Neural cell (in vitro differentiated cells): ENCODE measurements at regions not wholly inside any gene's neighbourhood (a gene's known extent, or its start where the extent isn't known, plus 50 kb on each side); places are given as distances from the start of the nearest gene placed in this dataset.

Experiments
- CTCF ChIP-seq: fragments of 450-650 bp; IDR thresholded peaks from 2 replicates; pipeline ENCODE4 v1.5.1; 2014; ENCODE audit warnings: antibody characterized with exemption, mild to moderate bottlenecking, moderate library complexity; ENCODE audit not compliant: poor library complexity, severe bottlenecking
- EP300 ChIP-seq: fragments of 450-650 bp; conservative IDR thresholded peaks from 2 replicates; pipeline ENCODE4 v1.6.1; 2014; ENCODE audit warnings: antibody characterized with exemption, mild to moderate bottlenecking, moderate library complexity; ENCODE audit not compliant: poor library complexity, severe bottlenecking
- EZH2 ChIP-seq: fragments of 200-600, 300-800 bp; shearing (Covaris generic), sonication (generic); IDR thresholded peaks from 2 replicates; pipeline ENCODE4 v1.6.1; 2014; ENCODE audit warnings: antibody characterized with exemption, low read length, borderline replicate concordance, mild to moderate bottlenecking; ENCODE audit not compliant: insufficient read depth, poor library complexity, severe bottlenecking
- MXI1 ChIP-seq: fragments of 450-650 bp; conservative IDR thresholded peaks from 2 replicates; pipeline ENCODE4 v1.6.1; 2014; ENCODE audit warnings: antibody characterized with exemption, mild to moderate bottlenecking; ENCODE audit not compliant: poor library complexity, severe bottlenecking
- POLR2AphosphoS5 ChIP-seq: IDR thresholded peaks from 2 replicates; pipeline ENCODE4 v1.6.1; 2012
- RAD21 ChIP-seq: fragments of 450-650 bp; conservative IDR thresholded peaks from 2 replicates; pipeline ENCODE4 v1.6.1; 2014; ENCODE audit warnings: antibody characterized with exemption, mild to moderate bottlenecking, moderate library complexity
- SMC3 ChIP-seq: fragments of 450-650 bp; conservative IDR thresholded peaks from 2 replicates; pipeline ENCODE4 v1.6.1; 2014; ENCODE audit warnings: antibody characterized with exemption, mild to moderate bottlenecking, moderate library complexity; ENCODE audit not compliant: poor library complexity
- TAF1 ChIP-seq: IDR thresholded peaks from 2 replicates; pipeline ENCODE4 v1.6.1; 2012; ENCODE audit warnings: low read depth
- TF ChIP-seq, protein P1 (sequence below): IDR thresholded peaks from 2 replicates; pipeline ENCODE4 v1.6.1; 2012; ENCODE audit warnings: borderline replicate concordance

DNA sequence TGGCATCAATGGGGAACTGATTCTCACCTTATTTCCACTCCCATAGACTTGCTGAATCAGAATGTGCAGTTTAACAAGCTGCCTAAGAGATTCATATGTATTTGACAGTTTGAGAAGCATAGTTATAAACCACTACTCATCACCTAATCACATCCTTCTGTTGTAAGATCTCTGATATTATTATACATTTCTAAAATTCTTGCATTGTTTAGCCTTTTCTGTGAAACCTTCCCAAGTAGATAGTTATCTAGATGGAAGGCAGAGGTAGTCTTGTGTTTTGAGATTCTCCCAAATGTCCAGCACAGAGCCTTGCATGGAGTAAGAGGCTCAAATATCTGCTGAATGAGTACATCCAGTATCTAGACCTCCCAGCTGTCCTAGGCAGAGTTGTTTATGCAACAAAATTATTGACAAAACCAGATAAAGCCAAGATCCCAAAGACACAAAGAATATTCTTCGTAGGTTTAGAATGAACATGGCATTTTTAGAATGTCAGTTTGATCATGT, 227.3 kb downstream of the KDR start:
- TF ChIP-seq CTCF (no peak), TAF1 (no peak), EZH2 (no peak), POLR2AphosphoS5 (no peak), MXI1 (no peak), SMC3 (no peak), RAD21 (no peak), EP300 (no peak)
- TF ChIP-seq, protein P1, sequence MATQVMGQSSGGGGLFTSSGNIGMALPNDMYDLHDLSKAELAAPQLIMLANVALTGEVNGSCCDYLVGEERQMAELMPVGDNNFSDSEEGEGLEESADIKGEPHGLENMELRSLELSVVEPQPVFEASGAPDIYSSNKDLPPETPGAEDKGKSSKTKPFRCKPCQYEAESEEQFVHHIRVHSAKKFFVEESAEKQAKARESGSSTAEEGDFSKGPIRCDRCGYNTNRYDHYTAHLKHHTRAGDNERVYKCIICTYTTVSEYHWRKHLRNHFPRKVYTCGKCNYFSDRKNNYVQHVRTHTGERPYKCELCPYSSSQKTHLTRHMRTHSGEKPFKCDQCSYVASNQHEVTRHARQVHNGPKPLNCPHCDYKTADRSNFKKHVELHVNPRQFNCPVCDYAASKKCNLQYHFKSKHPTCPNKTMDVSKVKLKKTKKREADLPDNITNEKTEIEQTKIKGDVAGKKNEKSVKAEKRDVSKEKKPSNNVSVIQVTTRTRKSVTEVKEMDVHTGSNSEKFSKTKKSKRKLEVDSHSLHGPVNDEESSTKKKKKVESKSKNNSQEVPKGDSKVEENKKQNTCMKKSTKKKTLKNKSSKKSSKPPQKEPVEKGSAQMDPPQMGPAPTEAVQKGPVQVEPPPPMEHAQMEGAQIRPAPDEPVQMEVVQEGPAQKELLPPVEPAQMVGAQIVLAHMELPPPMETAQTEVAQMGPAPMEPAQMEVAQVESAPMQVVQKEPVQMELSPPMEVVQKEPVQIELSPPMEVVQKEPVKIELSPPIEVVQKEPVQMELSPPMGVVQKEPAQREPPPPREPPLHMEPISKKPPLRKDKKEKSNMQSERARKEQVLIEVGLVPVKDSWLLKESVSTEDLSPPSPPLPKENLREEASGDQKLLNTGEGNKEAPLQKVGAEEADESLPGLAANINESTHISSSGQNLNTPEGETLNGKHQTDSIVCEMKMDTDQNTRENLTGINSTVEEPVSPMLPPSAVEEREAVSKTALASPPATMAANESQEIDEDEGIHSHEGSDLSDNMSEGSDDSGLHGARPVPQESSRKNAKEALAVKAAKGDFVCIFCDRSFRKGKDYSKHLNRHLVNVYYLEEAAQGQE: no peak
